Adipocyte (in vitro differentiated cells): ENCODE measurements at regions not wholly inside any gene's neighbourhood (a gene's known extent, or its start where the extent isn't known, plus 50 kb on each side); places are given as distances from the start of the nearest gene placed in this dataset.
A peak's percentile ranks its signal among the peaks of the same experiment; 100 is the strongest.

Experiments
- DNase-seq: peaks from one replicate; pipeline ENCODE4 v3.0.0-alpha.2; 2015; ENCODE audit warnings: low read depth
- H3K27me3 ChIP-seq: replicated peaks from 2 replicates; pipeline ENCODE4 v1.7.0; 2013; ENCODE audit warnings: mild to moderate bottlenecking, low read length, moderate library complexity; ENCODE audit not compliant: control insufficient read depth, insufficient read depth
- H3K36me3 ChIP-seq: 2 replicates; pipeline ENCODE4 v1.7.0; 2013; ENCODE audit warnings: low read length, mild to moderate bottlenecking, moderate library complexity; ENCODE audit not compliant: control insufficient read depth, insufficient read depth, severe bottlenecking
- H3K4me1 ChIP-seq: 2 replicates; pipeline ENCODE4 v1.7.0; 2013; ENCODE audit warnings: mild to moderate bottlenecking, low read length, moderate library complexity; ENCODE audit not compliant: control insufficient read depth, insufficient read depth
- H3K4me3 ChIP-seq: 2 replicates; pipeline ENCODE4 v1.7.0; 2013; ENCODE audit warnings: mild to moderate bottlenecking, low read length, moderate library complexity
- H3K9ac ChIP-seq: 2 replicates; pipeline ENCODE4 v1.7.0; 2013; ENCODE audit warnings: mild to moderate bottlenecking, low read length, moderate library complexity
- H3K9me3 ChIP-seq: 2 replicates; pipeline ENCODE4 v1.7.0; 2013; ENCODE audit warnings: mild to moderate bottlenecking, low read length, moderate library complexity; ENCODE audit not compliant: control insufficient read depth

GRCh38 chr5:18111906-18112465, 477.7 kb downstream of the TAF11L14 start:
- Histone ChIP-seq H3K4me3 (no peak overlapping the region), H3K27me3 (no peaks in the 10 kb centered on the region), H3K4me1 (no peaks in the 10 kb centered on the region), H3K36me3 (no peaks in the 10 kb centered on the region), H3K9me3 (no peaks in the 10 kb centered on the region), H3K9ac (no peak overlapping the region)
- DNase-seq, result no peak

DNA sequence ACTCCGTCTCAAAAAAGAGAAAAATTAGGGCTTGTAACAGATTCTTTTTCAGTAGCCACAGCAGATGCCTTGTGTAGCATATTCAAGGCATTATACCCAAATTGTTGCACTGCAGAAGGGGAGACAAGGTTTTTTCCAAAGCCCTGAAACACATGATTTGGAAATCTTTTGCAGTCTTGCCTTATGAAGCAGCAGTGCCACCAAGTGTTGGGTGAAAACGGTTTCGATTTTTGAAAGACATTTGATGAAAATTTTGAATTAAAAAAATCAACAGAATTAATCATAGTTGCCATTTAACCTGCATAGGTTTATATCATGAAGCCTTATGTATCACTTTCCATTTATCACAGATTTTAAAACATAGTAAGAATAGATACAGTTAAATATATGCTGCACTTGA, 479.5 kb downstream of the TAF11L14 start:
- Histone ChIP-seq H3K4me1 (no peaks in the 10 kb centered on the region), H3K27me3 (no peaks in the 10 kb centered on the region), H3K9me3 (no peaks in the 10 kb centered on the region), H3K9ac (no peak overlapping the region), H3K4me3 (no peak overlapping the region), H3K36me3 (no peaks in the 10 kb centered on the region)
- DNase-seq, result peak; percentile 82

- Histone ChIP-seq H3K4me1 (no peaks in the 10 kb centered on the region), H3K9me3 (no peaks in the 10 kb centered on the region), H3K27me3 (no peaks in the 10 kb centered on the region), H3K4me3 (no peak overlapping the region), H3K36me3 (no peaks in the 10 kb centered on the region), H3K9ac (no peak overlapping the region)
- DNase-seq, result peak; percentile 13
Measured at GRCh38 chr5:18114151-18114757, 480.0 kb downstream of the TAF11L14 start.

DNA sequence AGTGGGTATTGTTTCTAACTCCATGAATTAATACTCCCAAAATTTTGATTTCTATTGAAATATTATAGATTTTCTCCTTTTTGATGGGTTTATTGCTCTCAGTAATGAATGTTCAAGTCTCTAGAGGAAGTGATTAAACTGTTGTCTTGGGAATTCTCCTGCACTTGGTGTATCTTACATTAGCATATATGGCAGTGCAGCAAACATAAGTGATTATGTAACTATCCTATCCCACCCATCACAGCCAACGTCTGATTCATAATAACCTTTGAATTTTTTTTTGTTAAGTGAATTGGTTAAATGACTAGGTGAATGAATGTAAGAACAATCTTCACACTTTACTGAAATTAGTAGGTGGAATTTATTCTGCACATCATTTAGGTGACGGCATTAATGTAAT, 483.7 kb downstream of the TAF11L14 start:
- H3K36me3 ChIP-seq, result no peaks in the 10 kb centered on the region
- H3K4me3 ChIP-seq, result no peak overlapping the region
- no peaks in the 10 kb centered on the region for H3K9me3 ChIP-seq
- no peak overlapping the region for H3K9ac ChIP-seq
- DNase-seq, result no peak
- H3K4me1 ChIP-seq, result no peaks in the 10 kb centered on the region
- H3K27me3 ChIP-seq, result no peaks in the 10 kb centered on the region

DNA sequence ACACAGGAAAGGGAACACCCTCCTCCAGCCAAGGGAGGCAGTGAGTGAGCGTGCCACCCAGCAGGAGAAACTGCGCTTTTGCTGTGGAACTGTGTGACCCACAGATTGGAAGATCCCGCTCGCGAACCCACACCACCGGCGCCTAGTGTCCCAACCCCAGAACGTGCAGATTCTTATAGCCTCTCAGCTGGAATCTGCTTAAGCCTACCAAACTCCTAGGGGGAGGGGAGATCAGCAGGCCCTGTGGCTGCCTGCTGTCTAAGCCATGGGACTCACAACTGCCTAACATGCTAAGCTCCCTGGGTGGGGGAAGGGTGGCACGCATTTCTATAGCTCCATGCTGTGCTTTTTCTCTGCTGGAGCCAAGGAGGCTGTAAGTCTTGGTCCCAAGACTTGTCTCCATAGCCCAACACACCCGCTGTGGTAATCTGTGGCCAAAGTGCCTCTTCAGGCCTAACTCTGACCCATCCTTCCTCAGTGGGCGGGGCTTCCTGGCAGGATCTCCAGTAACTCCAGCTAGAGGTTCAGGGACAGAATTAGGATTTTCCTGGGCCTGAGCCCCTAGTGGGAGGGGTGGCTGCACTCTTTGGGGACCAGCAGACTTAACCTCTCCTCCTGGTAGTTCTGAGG, 485.0 kb downstream of the TAF11L14 start:
- no peaks in the 10 kb centered on the region for H3K4me1 ChIP-seq
- no peaks in the 10 kb centered on the region for H3K27me3 ChIP-seq
- H3K9ac ChIP-seq, result no peak overlapping the region
- H3K36me3 ChIP-seq, result no peaks in the 10 kb centered on the region
- H3K9me3 ChIP-seq, result no peaks in the 10 kb centered on the region
- DNase-seq, result no peak
- no peak overlapping the region for H3K4me3 ChIP-seq

- no peaks in the 10 kb centered on the region for H3K4me1 ChIP-seq
- no peak for DNase-seq
Measured at GRCh38 chr5:18141222-18141621, 507.0 kb downstream of the TAF11L14 start.

GRCh38 chr5:18142831-18143230, 508.6 kb downstream of the TAF11L14 start:
- Histone ChIP-seq H3K9me3 (peaks cover 5% of the 10 kb centered on the region), H3K4me1 (no peaks in the 10 kb centered on the region), H3K36me3 (no peaks in the 10 kb centered on the region), H3K9ac (no peak overlapping the region), H3K27me3 (no peaks in the 10 kb centered on the region), H3K4me3 (no peak overlapping the region)
- DNase-seq, result no peak

More at GRCh38 chr5:18141222-18141621, 507.0 kb downstream of the TAF11L14 start:
- no peak overlapping the region for H3K9ac ChIP-seq
- no peaks in the 10 kb centered on the region for H3K36me3 ChIP-seq
- H3K9me3 ChIP-seq, result peaks cover 5% of the 10 kb centered on the region
- no peak overlapping the region for H3K4me3 ChIP-seq
- H3K27me3 ChIP-seq, result no peaks in the 10 kb centered on the region

GRCh38 chr5:18152671-18153070, 518.4 kb downstream of the TAF11L14 start:
- Histone ChIP-seq H3K36me3 (no peaks in the 10 kb centered on the region), H3K4me1 (no peaks in the 10 kb centered on the region), H3K9ac (no peak overlapping the region), H3K9me3 (peaks cover 4% of the 10 kb centered on the region), H3K4me3 (no peak overlapping the region), H3K27me3 (no peaks in the 10 kb centered on the region)
- no peak for DNase-seq

DNA sequence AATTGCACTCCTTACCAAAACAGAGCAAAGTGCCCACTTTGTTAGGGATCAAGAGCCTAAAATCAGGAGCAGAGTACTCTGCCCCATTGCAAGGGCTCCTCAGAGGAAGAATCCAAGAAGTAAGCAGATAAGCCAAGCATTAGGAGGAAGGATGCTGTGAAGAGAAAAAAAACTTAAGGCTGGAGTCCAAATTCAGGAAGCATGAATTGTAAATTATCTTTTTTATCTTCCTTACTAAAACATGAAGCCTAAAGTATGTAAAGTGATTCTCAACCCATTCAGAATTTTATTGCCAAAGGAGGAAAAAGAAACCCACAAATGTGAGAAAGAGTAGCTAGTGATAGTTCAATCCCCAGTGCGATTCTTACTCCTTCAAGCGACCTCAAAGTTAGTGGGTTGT, 523.9 kb downstream of the TAF11L14 start:
- Histone ChIP-seq H3K4me1 (no peaks in the 10 kb centered on the region), H3K4me3 (no peak overlapping the region), H3K9me3 (peaks cover 9% of the 10 kb centered on the region), H3K27me3 (no peaks in the 10 kb centered on the region), H3K9ac (no peak overlapping the region), H3K36me3 (no peaks in the 10 kb centered on the region)
- DNase-seq, result no peak

- H3K27me3 ChIP-seq, result no peaks in the 10 kb centered on the region
- no peak overlapping the region for H3K9ac ChIP-seq
- H3K4me1 ChIP-seq, result no peaks in the 10 kb centered on the region
- H3K9me3 ChIP-seq, result peaks cover 9% of the 10 kb centered on the region
- H3K36me3 ChIP-seq, result no peaks in the 10 kb centered on the region
- DNase-seq, result no peak
- no peak overlapping the region for H3K4me3 ChIP-seq
Measured at GRCh38 chr5:18159331-18159730, 525.1 kb downstream of the TAF11L14 start.

DNA sequence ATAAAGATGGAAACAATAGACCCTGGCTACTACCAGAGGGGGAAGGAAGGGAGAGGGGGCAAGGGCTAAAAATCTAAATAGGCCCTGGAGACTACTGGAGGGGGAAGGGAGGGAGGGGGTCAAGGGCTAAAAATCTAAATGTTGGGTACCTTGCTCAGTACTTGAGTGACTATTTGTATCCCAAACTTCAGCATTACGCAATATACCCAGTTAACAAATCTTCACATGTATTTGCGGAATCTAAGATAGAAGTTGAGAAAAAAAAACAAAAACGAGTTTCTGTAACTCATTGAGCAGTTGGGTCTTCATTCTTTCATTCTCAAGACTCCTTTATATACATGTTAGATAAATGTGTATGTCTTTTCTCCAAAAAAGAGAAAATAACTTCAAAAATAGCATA, 537.4 kb downstream of the TAF11L14 start:
- Histone ChIP-seq H3K9me3 (no peaks in the 10 kb centered on the region), H3K36me3 (no peaks in the 10 kb centered on the region), H3K9ac (no peak overlapping the region), H3K4me1 (no peaks in the 10 kb centered on the region), H3K27me3 (no peaks in the 10 kb centered on the region), H3K4me3 (no peak overlapping the region)
- no peak for DNase-seq
